ENCODE measurements at regions not wholly inside any gene's neighbourhood (a gene's known extent, or its start where the extent isn't known, plus 50 kb on each side); places are given as distances from the start of the nearest gene placed in this dataset.

DNA sequence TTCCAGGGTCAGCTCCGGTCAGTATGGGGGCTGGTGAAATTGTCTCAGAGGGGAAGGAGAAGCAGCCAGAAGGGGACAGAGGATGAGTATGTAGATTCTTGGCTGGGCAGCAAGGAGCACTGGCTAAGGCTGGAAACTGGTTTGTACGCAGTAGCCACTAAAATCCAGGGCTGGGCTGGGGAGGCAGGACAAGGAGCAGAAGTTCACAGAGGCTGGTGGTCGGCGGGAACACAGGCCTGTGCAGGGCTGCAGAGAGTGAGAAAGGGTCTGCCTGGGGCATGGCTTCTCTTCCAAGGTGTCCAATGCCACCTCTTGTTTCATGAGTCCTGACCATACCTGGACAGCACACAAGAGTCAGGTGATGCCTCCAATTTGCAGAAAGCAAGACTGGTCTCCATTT, 94.4 kb upstream of the HDAC4 start:
- no peak overlapping the region for H3K27ac ChIP-seq (replicated peaks)
- H3K4me3 ChIP-seq (replicated peaks; ENCODE audit: insufficient read depth, low read length), result no peak overlapping the region
- H3K27me3 ChIP-seq (ENCODE audit: insufficient read depth, poor library complexity, severe bottlenecking), result no peaks in the 10 kb centered on the region
- TF ChIP-seq, protein P1, sequence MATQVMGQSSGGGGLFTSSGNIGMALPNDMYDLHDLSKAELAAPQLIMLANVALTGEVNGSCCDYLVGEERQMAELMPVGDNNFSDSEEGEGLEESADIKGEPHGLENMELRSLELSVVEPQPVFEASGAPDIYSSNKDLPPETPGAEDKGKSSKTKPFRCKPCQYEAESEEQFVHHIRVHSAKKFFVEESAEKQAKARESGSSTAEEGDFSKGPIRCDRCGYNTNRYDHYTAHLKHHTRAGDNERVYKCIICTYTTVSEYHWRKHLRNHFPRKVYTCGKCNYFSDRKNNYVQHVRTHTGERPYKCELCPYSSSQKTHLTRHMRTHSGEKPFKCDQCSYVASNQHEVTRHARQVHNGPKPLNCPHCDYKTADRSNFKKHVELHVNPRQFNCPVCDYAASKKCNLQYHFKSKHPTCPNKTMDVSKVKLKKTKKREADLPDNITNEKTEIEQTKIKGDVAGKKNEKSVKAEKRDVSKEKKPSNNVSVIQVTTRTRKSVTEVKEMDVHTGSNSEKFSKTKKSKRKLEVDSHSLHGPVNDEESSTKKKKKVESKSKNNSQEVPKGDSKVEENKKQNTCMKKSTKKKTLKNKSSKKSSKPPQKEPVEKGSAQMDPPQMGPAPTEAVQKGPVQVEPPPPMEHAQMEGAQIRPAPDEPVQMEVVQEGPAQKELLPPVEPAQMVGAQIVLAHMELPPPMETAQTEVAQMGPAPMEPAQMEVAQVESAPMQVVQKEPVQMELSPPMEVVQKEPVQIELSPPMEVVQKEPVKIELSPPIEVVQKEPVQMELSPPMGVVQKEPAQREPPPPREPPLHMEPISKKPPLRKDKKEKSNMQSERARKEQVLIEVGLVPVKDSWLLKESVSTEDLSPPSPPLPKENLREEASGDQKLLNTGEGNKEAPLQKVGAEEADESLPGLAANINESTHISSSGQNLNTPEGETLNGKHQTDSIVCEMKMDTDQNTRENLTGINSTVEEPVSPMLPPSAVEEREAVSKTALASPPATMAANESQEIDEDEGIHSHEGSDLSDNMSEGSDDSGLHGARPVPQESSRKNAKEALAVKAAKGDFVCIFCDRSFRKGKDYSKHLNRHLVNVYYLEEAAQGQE (IDR thresholded peaks at IDR 0.05; ENCODE audit: insufficient replicate concordance, low read depth), result no peak
- TF ChIP-seq, protein P2, sequence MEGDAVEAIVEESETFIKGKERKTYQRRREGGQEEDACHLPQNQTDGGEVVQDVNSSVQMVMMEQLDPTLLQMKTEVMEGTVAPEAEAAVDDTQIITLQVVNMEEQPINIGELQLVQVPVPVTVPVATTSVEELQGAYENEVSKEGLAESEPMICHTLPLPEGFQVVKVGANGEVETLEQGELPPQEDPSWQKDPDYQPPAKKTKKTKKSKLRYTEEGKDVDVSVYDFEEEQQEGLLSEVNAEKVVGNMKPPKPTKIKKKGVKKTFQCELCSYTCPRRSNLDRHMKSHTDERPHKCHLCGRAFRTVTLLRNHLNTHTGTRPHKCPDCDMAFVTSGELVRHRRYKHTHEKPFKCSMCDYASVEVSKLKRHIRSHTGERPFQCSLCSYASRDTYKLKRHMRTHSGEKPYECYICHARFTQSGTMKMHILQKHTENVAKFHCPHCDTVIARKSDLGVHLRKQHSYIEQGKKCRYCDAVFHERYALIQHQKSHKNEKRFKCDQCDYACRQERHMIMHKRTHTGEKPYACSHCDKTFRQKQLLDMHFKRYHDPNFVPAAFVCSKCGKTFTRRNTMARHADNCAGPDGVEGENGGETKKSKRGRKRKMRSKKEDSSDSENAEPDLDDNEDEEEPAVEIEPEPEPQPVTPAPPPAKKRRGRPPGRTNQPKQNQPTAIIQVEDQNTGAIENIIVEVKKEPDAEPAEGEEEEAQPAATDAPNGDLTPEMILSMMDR (IDR thresholded peaks at IDR 0.05; ENCODE audit: insufficient read depth, low read length), result no peak
- DNase-seq (ENCODE audit: low read depth in 1 of 2, low spot score in 1 of 2), result no peak

DNA sequence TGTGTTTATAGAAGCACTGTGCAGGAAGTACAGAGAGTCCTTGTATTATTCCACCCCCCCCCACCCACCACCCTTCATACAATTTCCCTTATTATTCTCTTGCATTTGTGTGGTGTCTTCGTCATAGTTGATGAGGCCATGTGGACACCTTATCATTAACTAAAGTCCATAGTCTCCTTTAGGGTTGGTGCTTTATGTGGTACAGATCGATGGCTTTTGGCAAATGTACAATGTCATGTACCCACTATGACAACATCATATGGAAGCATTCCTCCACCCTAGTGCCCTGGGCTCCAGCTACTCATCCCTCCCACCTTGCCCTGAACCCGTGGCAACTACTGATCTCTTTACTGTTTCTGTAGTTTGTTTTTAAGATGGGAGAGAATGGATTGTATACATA, 93.8 kb upstream of the HDAC4 start:
- no peak for DNase-seq (ENCODE audit: low read depth in 1 of 2, low spot score in 1 of 2)
- Histone ChIP-seq H3K27me3 (ENCODE audit: insufficient read depth, poor library complexity, severe bottlenecking) (no peaks in the 10 kb centered on the region), H3K27ac (replicated peaks) (no peak overlapping the region), H3K4me3 (replicated peaks; ENCODE audit: insufficient read depth, low read length) (no peak overlapping the region)
- TF ChIP-seq SPI1 (IDR thresholded peaks at IDR 0.05; ENCODE audit: borderline replicate concordance, low read depth), result no peak
- TF ChIP-seq POLR2AphosphoS5 (IDR thresholded peaks at IDR 0.05; ENCODE audit: low read depth), result no peak
- TF ChIP-seq, protein P1 (IDR thresholded peaks at IDR 0.05; ENCODE audit: insufficient replicate concordance, low read depth), result no peak
- TF ChIP-seq GABPA (IDR thresholded peaks at IDR 0.05; ENCODE audit: low read depth), result no peak
- TF ChIP-seq, protein P2 (IDR thresholded peaks at IDR 0.05; ENCODE audit: insufficient read depth, low read length), result no peak

DNA sequence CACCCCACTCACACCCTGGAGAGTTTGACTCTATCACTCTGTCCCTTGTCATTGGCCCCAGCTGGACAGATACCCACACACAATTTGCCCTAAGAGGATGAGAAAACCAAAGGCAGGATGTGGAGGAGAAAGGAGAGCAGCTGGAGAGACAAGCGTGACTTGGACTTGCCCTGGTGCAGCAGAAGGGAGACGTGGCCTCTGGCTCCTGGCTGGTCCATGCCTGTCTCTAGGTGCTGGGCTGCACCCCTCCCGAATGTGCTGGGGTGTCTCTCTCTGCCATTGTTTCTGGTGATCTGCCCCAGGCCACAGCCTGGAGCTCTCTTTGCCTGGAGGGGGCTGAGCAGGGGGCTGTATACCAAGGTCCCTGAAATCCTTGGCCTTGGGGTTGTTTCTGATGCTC, 88.7 kb upstream of the HDAC4 start:
- TF ChIP-seq GABPA (IDR thresholded peaks at IDR 0.05; ENCODE audit: low read depth) (no peak), SPI1 (IDR thresholded peaks at IDR 0.05; ENCODE audit: borderline replicate concordance, low read depth) (no peak), POLR2AphosphoS5 (IDR thresholded peaks at IDR 0.05; ENCODE audit: low read depth) (no peak)
- TF ChIP-seq, protein P1 (IDR thresholded peaks at IDR 0.05; ENCODE audit: insufficient replicate concordance, low read depth), result no peak
- TF ChIP-seq, protein P2 (IDR thresholded peaks at IDR 0.05; ENCODE audit: insufficient read depth, low read length), result no peak
- Histone ChIP-seq H3K27me3 (ENCODE audit: insufficient read depth, poor library complexity, severe bottlenecking) (no peaks in the 10 kb centered on the region), H3K27ac (replicated peaks) (no peak overlapping the region), H3K4me3 (replicated peaks; ENCODE audit: insufficient read depth, low read length) (no peak overlapping the region)
- DNase-seq (ENCODE audit: low read depth in 1 of 2, low spot score in 1 of 2), result no peak
